Subcutaneous abdominal adipose tissue (tissue), 5 donors: ENCODE measurements at regions not wholly inside any gene's neighbourhood (a gene's known extent, or its start where the extent isn't known, plus 50 kb on each side); places are given as distances from the start of the nearest gene placed in this dataset.

Experiments
- H3K27ac ChIP-seq: one replicate; pipeline ENCODE4 v1.7.0; 2013; ENCODE audit warnings: low read depth, mild to moderate bottlenecking, inconsistent platforms, low read length, moderate library complexity
- H3K27me3 ChIP-seq, 5 donors: one replicate each; pipeline ENCODE4 v1.7.0; 2013; ENCODE audit warnings: low read length in 5 of 5, inconsistent platforms in 1 of 5; ENCODE audit not compliant: control insufficient read depth in 5 of 5, insufficient read depth in 4 of 5
- H3K36me3 ChIP-seq, 5 donors: one replicate each; pipeline ENCODE4 v1.7.0; 2013; ENCODE audit warnings: low read length in 5 of 5; ENCODE audit not compliant: control insufficient read depth in 5 of 5, insufficient read depth in 5 of 5
- H3K4me1 ChIP-seq, 5 donors: one replicate each; pipeline ENCODE4 v1.7.0; 2013; ENCODE audit warnings: low read length in 5 of 5, mild to moderate bottlenecking in 3 of 5, moderate library complexity in 1 of 5; ENCODE audit not compliant: control insufficient read depth in 5 of 5, insufficient read depth in 5 of 5
- H3K4me3 ChIP-seq, 5 donors: one replicate each; pipeline ENCODE4 v1.7.0; 2013; ENCODE audit warnings: low read length in 5 of 5, low read depth in 1 of 5
- H3K9ac ChIP-seq, 5 donors: one replicate each; pipeline ENCODE4 v1.7.0; 2013; ENCODE audit warnings: low read length in 5 of 5, mild to moderate bottlenecking in 4 of 5, moderate library complexity in 3 of 5
- H3K9me3 ChIP-seq, 5 donors: one replicate each; pipeline ENCODE4 v1.7.0; 2013; ENCODE audit warnings: low read length in 5 of 5; ENCODE audit not compliant: control insufficient read depth in 5 of 5
- donor health status: healthy.
- donor health status: healthy.
- donor health status: healthy.
- donor health status: healthy.
- donor health status: healthy.

- Histone ChIP-seq H3K4me1 (no peaks in the 10 kb centered on the region), H3K9ac (no peak overlapping the region), H3K27me3 (no peaks in the 10 kb centered on the region), H3K9me3 (peaks cover 0 to 2% (median 0%) of the 10 kb centered on the region in 5 donors), H3K27ac (no peak overlapping the region), H3K4me3 (no peak overlapping the region), H3K36me3 (no peaks in the 10 kb centered on the region)
Measured at GRCh38 chr11:25587496-25587895, 744.4 kb upstream of the ANO3 start.

DNA sequence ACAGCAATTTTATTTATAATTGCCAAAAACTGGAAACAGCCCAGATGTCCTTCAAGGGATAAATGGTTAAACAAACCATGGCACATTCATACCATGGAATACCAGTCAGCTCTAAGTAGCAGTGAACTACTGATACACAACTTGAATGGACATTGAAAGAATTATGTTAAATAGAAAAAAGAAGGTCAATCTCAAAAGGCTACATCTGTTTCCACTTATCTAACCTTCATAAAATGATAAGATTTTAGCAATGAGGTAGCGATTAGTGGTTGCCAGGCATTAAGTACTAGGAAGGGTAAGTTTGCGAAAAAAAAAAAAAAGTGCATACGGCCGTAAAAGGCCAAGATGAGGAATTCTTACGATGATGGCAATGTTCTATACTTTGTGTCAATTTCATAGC, 738.7 kb upstream of the ANO3 start:
- no peaks in the 10 kb centered on the region for H3K9me3 ChIP-seq
- no peaks in the 10 kb centered on the region for H3K4me1 ChIP-seq
- H3K4me3 ChIP-seq, result no peak overlapping the region
- H3K27ac ChIP-seq, result no peak overlapping the region
- H3K27me3 ChIP-seq, result no peaks in the 10 kb centered on the region
- H3K9ac ChIP-seq, result no peak overlapping the region
- no peaks in the 10 kb centered on the region for H3K36me3 ChIP-seq

DNA sequence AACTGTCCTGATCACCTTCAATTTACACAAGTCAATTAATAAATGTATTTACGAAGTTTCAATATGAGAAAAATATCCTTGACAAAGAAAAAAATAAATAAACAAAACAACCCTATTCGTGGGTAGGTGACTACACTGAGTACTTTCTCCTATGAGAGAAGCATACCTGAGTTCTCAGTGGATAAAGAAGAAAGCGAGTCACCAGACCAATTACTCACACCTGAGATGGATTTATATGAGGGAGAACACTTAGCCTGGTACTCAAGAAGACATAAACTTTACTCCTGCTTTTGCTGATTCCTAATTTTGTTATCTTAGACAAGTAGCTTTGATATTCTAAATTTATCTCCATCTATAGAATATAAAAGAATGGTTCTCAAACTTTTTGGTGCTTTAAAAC, 735.2 kb upstream of the ANO3 start:
- Histone ChIP-seq H3K9me3 (no peaks in the 10 kb centered on the region), H3K4me1 (no peaks in the 10 kb centered on the region), H3K9ac (no peak overlapping the region), H3K27ac (no peak overlapping the region), H3K36me3 (no peaks in the 10 kb centered on the region), H3K4me3 (no peak overlapping the region), H3K27me3 (no peaks in the 10 kb centered on the region)

GRCh38 chr11:25597696-25598095, 734.2 kb upstream of the ANO3 start:
- Histone ChIP-seq H3K36me3 (no peaks in the 10 kb centered on the region), H3K27ac (no peak overlapping the region), H3K27me3 (no peaks in the 10 kb centered on the region), H3K4me3 (no peak overlapping the region), H3K4me1 (no peaks in the 10 kb centered on the region), H3K9me3 (no peaks in the 10 kb centered on the region), H3K9ac (no peak overlapping the region)

- peaks cover 0 to 8% (median under 1%) of the 10 kb centered on the region in 5 donors for H3K9me3 ChIP-seq
- no peaks in the 10 kb centered on the region for H3K27me3 ChIP-seq
- no peak overlapping the region for H3K27ac ChIP-seq
- no peaks in the 10 kb centered on the region for H3K4me1 ChIP-seq
- H3K9ac ChIP-seq, result no peak overlapping the region
- H3K4me3 ChIP-seq, result no peak overlapping the region
- H3K36me3 ChIP-seq, result no peaks in the 10 kb centered on the region
Measured at GRCh38 chr11:25602149-25602548, 729.8 kb upstream of the ANO3 start.

- Histone ChIP-seq H3K4me1 (no peaks in the 10 kb centered on the region), H3K27ac (no peak overlapping the region), H3K9ac (no peak overlapping the region), H3K4me3 (no peak overlapping the region), H3K27me3 (no peaks in the 10 kb centered on the region), H3K36me3 (no peaks in the 10 kb centered on the region), H3K9me3 (peaks cover 0 to 9% (median 3%) of the 10 kb centered on the region in 5 donors)
Measured at GRCh38 chr11:25602959-25603358, 729.0 kb upstream of the ANO3 start.

- Histone ChIP-seq H3K9ac (no peak overlapping the region), H3K36me3 (no peaks in the 10 kb centered on the region), H3K4me3 (no peak overlapping the region), H3K27me3 (no peaks in the 10 kb centered on the region), H3K27ac (no peak overlapping the region), H3K9me3 (no peaks in the 10 kb centered on the region), H3K4me1 (no peaks in the 10 kb centered on the region)
Measured at GRCh38 chr11:25612806-25613205, 719.1 kb upstream of the ANO3 start.

DNA sequence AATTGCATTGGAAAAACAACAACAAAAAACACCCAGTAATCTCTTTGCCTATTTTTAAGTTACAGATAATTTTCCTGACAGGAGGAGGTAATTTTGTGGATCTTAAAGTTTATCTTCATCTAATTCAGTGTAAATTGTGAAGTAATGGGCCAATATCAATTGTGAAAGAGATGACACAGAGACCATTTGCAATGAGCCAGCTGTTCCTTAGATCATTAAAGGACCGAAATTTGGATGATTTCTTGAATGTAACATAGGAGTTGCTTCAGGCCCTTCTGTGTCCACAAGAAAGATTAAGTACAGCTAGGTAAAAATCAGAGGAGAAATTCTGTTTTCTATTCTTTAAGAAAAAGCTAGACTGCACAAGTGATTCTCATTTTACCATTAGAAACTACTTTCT, 718.5 kb upstream of the ANO3 start:
- Histone ChIP-seq H3K36me3 (no peaks in the 10 kb centered on the region), H3K4me3 (no peak overlapping the region), H3K27me3 (no peaks in the 10 kb centered on the region), H3K27ac (no peak overlapping the region), H3K9ac (no peak overlapping the region), H3K4me1 (no peaks in the 10 kb centered on the region), H3K9me3 (no peaks in the 10 kb centered on the region)

GRCh38 chr11:25613865-25614264, 718.1 kb upstream of the ANO3 start:
- no peaks in the 10 kb centered on the region for H3K27me3 ChIP-seq
- no peaks in the 10 kb centered on the region for H3K9me3 ChIP-seq
- no peak overlapping the region for H3K9ac ChIP-seq
- H3K27ac ChIP-seq, result no peak overlapping the region
- no peak overlapping the region for H3K4me3 ChIP-seq
- no peaks in the 10 kb centered on the region for H3K4me1 ChIP-seq
- no peaks in the 10 kb centered on the region for H3K36me3 ChIP-seq

GRCh38 chr11:25615069-25615468, 716.9 kb upstream of the ANO3 start:
- Histone ChIP-seq H3K4me1 (no peaks in the 10 kb centered on the region), H3K27ac (no peak overlapping the region), H3K27me3 (no peaks in the 10 kb centered on the region), H3K9ac (no peak overlapping the region), H3K4me3 (no peak overlapping the region), H3K9me3 (no peaks in the 10 kb centered on the region), H3K36me3 (no peaks in the 10 kb centered on the region)

- Histone ChIP-seq H3K9me3 (no peaks in the 10 kb centered on the region), H3K27me3 (no peaks in the 10 kb centered on the region), H3K4me1 (no peaks in the 10 kb centered on the region), H3K9ac (no peak overlapping the region), H3K36me3 (no peaks in the 10 kb centered on the region), H3K4me3 (no peak overlapping the region), H3K27ac (no peak overlapping the region)
Measured at GRCh38 chr11:25615841-25616240, 716.1 kb upstream of the ANO3 start.
